ENCODE measurements at regions not wholly inside any gene's neighbourhood (a gene's known extent, or its start where the extent isn't known, plus 50 kb on each side); places are given as distances from the start of the nearest gene placed in this dataset.

DNA sequence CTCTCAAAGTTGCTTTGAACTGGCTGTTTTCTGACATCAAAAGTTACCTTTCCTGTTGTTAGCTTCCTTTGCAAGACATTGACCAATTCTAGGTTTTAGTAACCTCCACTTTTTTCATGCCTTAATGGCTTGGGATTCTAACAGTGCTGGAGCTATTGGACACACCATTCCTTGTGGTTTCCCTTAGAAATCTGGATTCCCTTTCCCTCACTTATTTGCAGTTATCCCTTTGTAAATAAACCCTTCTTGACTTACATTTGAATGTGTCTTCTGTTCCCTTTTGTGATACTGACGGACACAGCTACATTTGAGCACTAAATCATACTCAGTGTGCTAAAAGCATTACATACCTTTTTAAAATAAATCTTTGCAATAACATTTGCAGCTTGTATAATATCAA lies 1927.6 kb upstream of the IGFBP7 start:
- Mint-ChIP-seq H3K27me3 (ENCODE audit: low read depth) (no peaks in the 10 kb centered on the region), H3K4me1 (ENCODE audit: low read depth) (no peaks in the 10 kb centered on the region), H3K27ac (no peak overlapping the region), H3K36me3 (ENCODE audit: low read depth) (no peaks in the 10 kb centered on the region), H3K4me3 (no peak overlapping the region), H3K9me3 (ENCODE audit: insufficient read depth) (peaks cover 14% of the 10 kb centered on the region)
- ChIA-PET POLR2A (no interaction called here), CTCF (no interaction called here)
- no peak for DNase-seq
- no peak for ATAC-seq

- ATAC-seq (no peak), DNase-seq (no peak)
- Mint-ChIP-seq H3K27me3 (ENCODE audit: low read depth) (no peaks in the 10 kb centered on the region), H3K4me1 (ENCODE audit: low read depth) (no peaks in the 10 kb centered on the region), H3K27ac (no peak overlapping the region), H3K4me3 (no peak overlapping the region), H3K9me3 (ENCODE audit: insufficient read depth) (peaks cover 14% of the 10 kb centered on the region), H3K36me3 (ENCODE audit: low read depth) (no peaks in the 10 kb centered on the region)
- ChIA-PET POLR2A (no interaction called here), CTCF (no interaction called here)
These were observed 1928.9 kb upstream of the IGFBP7 start for GRCh38 chr4:59039046-59039445.

GRCh38 chr4:59044286-59044900 lies 1934.2 kb upstream of the IGFBP7 start:
- ATAC-seq: no peak
- peaks cover 5% of the 10 kb centered on the region for H3K9me3 Mint-ChIP-seq (ENCODE audit: insufficient read depth)
- H3K27ac Mint-ChIP-seq: no peak overlapping the region
- H3K36me3 Mint-ChIP-seq (ENCODE audit: low read depth): no peaks in the 10 kb centered on the region
- CTCF ChIA-PET: no interaction called here
- DNase-seq: no peak
- no peak overlapping the region for H3K4me3 Mint-ChIP-seq
- POLR2A ChIA-PET: no interaction called here
- H3K27me3 Mint-ChIP-seq (ENCODE audit: low read depth): no peaks in the 10 kb centered on the region
- H3K4me1 Mint-ChIP-seq (ENCODE audit: low read depth): no peaks in the 10 kb centered on the region

DNA sequence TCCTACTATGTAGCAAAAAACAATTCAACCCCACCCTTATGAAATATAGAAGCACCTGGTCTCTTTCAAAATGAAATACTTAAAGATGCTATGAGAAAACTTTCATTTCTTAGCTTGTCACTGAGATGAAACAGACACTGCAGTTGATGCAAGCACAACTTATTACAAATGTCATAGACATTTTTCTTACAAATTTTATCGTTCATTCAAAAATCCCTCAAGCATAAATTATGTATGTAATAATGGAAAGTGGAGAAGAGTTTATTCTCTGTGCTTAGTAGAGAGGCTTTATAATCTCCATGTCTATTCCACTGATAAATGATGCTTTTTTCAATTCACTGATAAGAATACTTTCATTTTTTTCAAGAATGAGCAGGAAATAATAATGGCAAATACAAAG lies 1943.9 kb upstream of the IGFBP7 start:
- no peak for ATAC-seq
- H3K4me3 Mint-ChIP-seq: no peak overlapping the region
- H3K4me1 Mint-ChIP-seq (ENCODE audit: low read depth): no peaks in the 10 kb centered on the region
- POLR2A ChIA-PET: no interaction called here
- peaks cover 4% of the 10 kb centered on the region for H3K9me3 Mint-ChIP-seq (ENCODE audit: insufficient read depth)
- H3K27me3 Mint-ChIP-seq (ENCODE audit: low read depth): no peaks in the 10 kb centered on the region
- DNase-seq: no peak
- H3K36me3 Mint-ChIP-seq (ENCODE audit: low read depth): no peaks in the 10 kb centered on the region
- H3K27ac Mint-ChIP-seq: no peak overlapping the region
- CTCF ChIA-PET: no interaction called here

DNA sequence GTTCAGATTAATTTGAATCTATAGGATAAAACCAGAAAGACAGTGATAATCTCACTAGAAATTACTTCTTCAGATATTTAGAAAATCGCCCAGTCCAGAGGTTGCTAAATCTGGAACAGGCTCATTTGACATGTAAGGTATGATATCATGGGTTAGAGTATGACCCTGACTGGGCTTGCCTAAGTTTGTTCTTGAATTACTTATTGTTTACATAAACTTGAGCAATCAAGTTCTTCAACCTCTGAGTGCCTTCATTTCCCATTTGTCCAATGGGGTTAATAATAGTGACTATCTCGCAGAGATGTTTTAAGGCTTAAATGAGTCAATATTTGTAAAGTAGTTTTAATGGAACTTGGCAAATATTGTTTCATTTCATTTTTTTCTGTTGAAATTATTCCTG lies 1947.6 kb upstream of the IGFBP7 start:
- no peaks in the 10 kb centered on the region for H3K4me1 Mint-ChIP-seq (ENCODE audit: low read depth)
- no peak overlapping the region for H3K4me3 Mint-ChIP-seq
- CTCF ChIA-PET: no interaction called here

DNA sequence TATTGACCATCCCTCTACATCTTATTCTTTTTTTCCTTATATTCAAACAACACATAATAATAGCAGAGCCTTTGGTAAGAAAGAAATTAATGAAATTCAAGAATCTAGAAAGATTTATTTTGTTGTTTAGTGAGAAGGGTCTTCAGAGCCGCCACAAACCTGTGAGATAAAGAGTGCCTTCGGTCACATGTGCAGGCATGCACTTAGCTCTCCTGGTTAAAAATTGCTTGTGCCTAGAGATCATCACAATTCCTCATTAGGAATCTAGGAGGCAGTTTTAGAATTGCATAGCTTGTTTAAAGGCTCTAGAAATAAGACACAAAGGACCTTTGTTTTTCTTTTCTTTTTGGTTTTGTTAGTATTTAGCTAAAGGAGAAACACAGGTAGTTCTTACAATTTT lies 1948.4 kb upstream of the IGFBP7 start:
- ChIA-PET CTCF (no interaction called here), POLR2A (no interaction called here)
- Mint-ChIP-seq H3K36me3 (ENCODE audit: low read depth) (no peaks in the 10 kb centered on the region), H3K4me1 (ENCODE audit: low read depth) (no peaks in the 10 kb centered on the region), H3K4me3 (no peak overlapping the region), H3K27me3 (ENCODE audit: low read depth) (no peaks in the 10 kb centered on the region), H3K9me3 (ENCODE audit: insufficient read depth) (peaks cover 7% of the 10 kb centered on the region), H3K27ac (no peak overlapping the region)
- no peak for ATAC-seq
- DNase-seq: no peak

More for the DNA sequence above, 1947.6 kb upstream of the IGFBP7 start:
- H3K9me3 Mint-ChIP-seq (ENCODE audit: insufficient read depth): peaks cover 7% of the 10 kb centered on the region
- DNase-seq: no peak
- H3K27me3 Mint-ChIP-seq (ENCODE audit: low read depth): no peaks in the 10 kb centered on the region
- no peak overlapping the region for H3K27ac Mint-ChIP-seq
- POLR2A ChIA-PET: no interaction called here
- ATAC-seq: no peak
- H3K36me3 Mint-ChIP-seq (ENCODE audit: low read depth): no peaks in the 10 kb centered on the region

DNA sequence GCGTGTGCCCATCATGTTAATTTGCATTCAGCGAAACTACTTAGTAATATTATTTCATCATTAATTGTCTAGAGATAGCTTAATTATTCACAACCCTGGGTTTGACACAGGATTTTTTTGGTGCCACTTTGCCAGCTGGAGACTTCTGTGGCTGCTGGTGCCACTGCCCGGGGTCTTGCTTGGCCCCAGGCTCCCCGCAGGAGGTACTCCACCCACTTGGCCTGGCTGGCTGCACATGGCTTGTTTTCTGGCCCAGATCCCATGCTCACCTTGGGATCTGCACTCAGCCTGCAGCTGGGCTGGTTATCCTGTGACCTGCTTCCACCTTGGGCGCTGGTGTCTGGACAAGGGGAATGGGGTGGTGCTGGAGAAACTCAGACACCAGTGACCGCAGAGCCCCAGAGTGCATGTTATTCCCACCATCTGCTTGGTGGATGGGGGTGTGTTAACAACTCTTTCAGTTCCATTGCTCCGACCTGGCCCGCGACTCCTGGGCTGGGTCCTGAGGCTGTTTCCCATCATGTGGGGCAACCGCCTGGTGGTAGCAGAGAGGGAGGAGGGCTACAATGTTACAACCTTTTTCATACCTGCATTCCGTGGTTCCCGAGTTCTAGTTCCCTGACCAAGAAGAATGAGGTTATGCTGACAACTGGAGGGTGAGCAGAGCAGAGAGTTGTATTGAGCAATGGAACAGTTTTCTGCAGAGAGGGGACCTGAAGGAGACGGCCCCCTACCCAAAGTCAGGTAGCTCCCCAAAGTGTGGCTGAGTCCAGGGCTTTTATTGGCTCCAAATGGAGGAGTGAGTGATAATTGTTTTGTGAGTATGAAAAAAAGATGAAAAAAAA lies 1950.0 kb upstream of the IGFBP7 start:
- H3K36me3 Mint-ChIP-seq (ENCODE audit: low read depth): no peaks in the 10 kb centered on the region
- peaks cover 7% of the 10 kb centered on the region for H3K9me3 Mint-ChIP-seq (ENCODE audit: insufficient read depth)
- ChIA-PET POLR2A (no interaction called here), CTCF (no interaction called here)
- no peaks in the 10 kb centered on the region for H3K27me3 Mint-ChIP-seq (ENCODE audit: low read depth)
- no peak overlapping the region for H3K4me3 Mint-ChIP-seq
- ATAC-seq (no peak), DNase-seq (no peak)
- H3K4me1 Mint-ChIP-seq (ENCODE audit: low read depth): no peaks in the 10 kb centered on the region
- no peak overlapping the region for H3K27ac Mint-ChIP-seq

- Mint-ChIP-seq H3K27ac (no peak overlapping the region), H3K4me1 (ENCODE audit: low read depth) (no peaks in the 10 kb centered on the region), H3K27me3 (ENCODE audit: low read depth) (no peaks in the 10 kb centered on the region), H3K36me3 (ENCODE audit: low read depth) (no peaks in the 10 kb centered on the region), H3K4me3 (no peak overlapping the region), H3K9me3 (ENCODE audit: insufficient read depth) (peaks cover 7% of the 10 kb centered on the region)
- ATAC-seq (no peak), DNase-seq (no peak)
- CTCF ChIA-PET: no interaction called here
- POLR2A ChIA-PET: no interaction called here
These were observed 1950.7 kb upstream of the IGFBP7 start for GRCh38 chr4:59060895-59061294.

- Mint-ChIP-seq H3K27me3 (ENCODE audit: low read depth) (no peaks in the 10 kb centered on the region), H3K9me3 (ENCODE audit: insufficient read depth) (peaks cover 7% of the 10 kb centered on the region), H3K27ac (no peak overlapping the region), H3K4me3 (no peak overlapping the region), H3K4me1 (ENCODE audit: low read depth) (no peaks in the 10 kb centered on the region), H3K36me3 (ENCODE audit: low read depth) (no peaks in the 10 kb centered on the region)
- ATAC-seq: no peak
- no peak for DNase-seq
- CTCF ChIA-PET: no interaction called here
- POLR2A ChIA-PET: no interaction called here
These were observed 1953.0 kb upstream of the IGFBP7 start for GRCh38 chr4:59063015-59063720.

- Mint-ChIP-seq H3K27me3 (ENCODE audit: low read depth) (no peaks in the 10 kb centered on the region), H3K36me3 (ENCODE audit: low read depth) (no peaks in the 10 kb centered on the region), H3K27ac (no peak overlapping the region), H3K9me3 (ENCODE audit: insufficient read depth) (peaks cover 15% of the 10 kb centered on the region), H3K4me1 (ENCODE audit: low read depth) (no peaks in the 10 kb centered on the region), H3K4me3 (no peak overlapping the region)
- CTCF ChIA-PET: no interaction called here
- POLR2A ChIA-PET: no interaction called here
- no peak for DNase-seq
- ATAC-seq: no peak
These were observed 1958.7 kb upstream of the IGFBP7 start for GRCh38 chr4:59068722-59069418.

GRCh38 chr4:59086410-59086809 lies 1976.2 kb upstream of the IGFBP7 start:
- Mint-ChIP-seq H3K4me3 (no peak overlapping the region), H3K27me3 (ENCODE audit: low read depth) (no peaks in the 10 kb centered on the region), H3K4me1 (ENCODE audit: low read depth) (no peaks in the 10 kb centered on the region), H3K36me3 (ENCODE audit: low read depth) (no peaks in the 10 kb centered on the region), H3K27ac (no peak overlapping the region), H3K9me3 (ENCODE audit: insufficient read depth) (peaks cover 5% of the 10 kb centered on the region)
- CTCF ChIA-PET: no interaction called here
- POLR2A ChIA-PET: no interaction called here
- DNase-seq (no peak), ATAC-seq (no peak)
